ENCODE measurements at regions not wholly inside any gene's neighbourhood (a gene's known extent, or its start where the extent isn't known, plus 50 kb on each side); places are given as distances from the start of the nearest gene placed in this dataset.

DNA sequence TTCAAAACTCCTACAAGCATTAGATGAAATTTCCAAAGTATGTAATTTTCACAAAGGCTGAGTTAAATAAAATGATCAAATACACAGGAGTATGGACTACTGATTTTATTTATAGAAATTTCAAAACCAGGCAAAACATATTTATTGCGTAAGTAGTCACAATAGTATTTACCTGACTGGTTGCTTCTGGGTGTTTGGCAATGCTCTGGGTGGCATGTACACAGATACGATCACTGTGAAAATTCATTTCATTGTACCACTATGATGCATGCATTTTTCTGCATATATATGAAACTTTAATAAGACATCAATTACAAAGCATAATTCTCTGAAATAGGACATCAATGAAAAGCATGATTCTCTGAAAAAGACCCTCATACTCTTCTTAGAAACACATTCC lies 384.2 kb downstream of the TLL1 start:
- H3K27me3 Mint-ChIP-seq (ENCODE audit: insufficient read depth): peaks cover 16% of the 10 kb centered on the region
- no peak overlapping the region for H3K4me3 Mint-ChIP-seq
- Histone ChIP-seq H3K27ac (ENCODE audit: low read depth, low read length) (no peak overlapping the region), H3K27me3 (ENCODE audit: control insufficient read depth, insufficient read depth, low read length, poor library complexity, severe bottlenecking) (peaks cover 57% of the 10 kb centered on the region), H3K4me1 (ENCODE audit: control insufficient read depth, insufficient read depth, low read length) (no peaks in the 10 kb centered on the region), H3K9ac (ENCODE audit: extremely low read depth, low read length, poor library complexity, severe bottlenecking) (no peak overlapping the region), H3K9me3 (ENCODE audit: control insufficient read depth, low read length) (no peaks in the 10 kb centered on the region), H3K4me3 (ENCODE audit: low read length) (no peak overlapping the region), H3K36me3 (ENCODE audit: control insufficient read depth, insufficient read depth, low read length) (no peaks in the 10 kb centered on the region)
- peaks cover 3% of the 10 kb centered on the region for H3K4me1 Mint-ChIP-seq
- WGBS, 2 experiments (ENCODE audit: insufficient coverage in 1 of 2, insufficient read length in 1 of 2): 94 to 100% methylated on average over 1 to 2 of the region's 2 CpGs
- no peak for DNase-seq
- H3K36me3 Mint-ChIP-seq (ENCODE audit: low read depth): no peaks in the 10 kb centered on the region
- no peak for TF ChIP-seq CTCF (conservative IDR thresholded peaks at IDR 0.05)
- H3K27ac Mint-ChIP-seq: no peak overlapping the region
- no peaks in the 10 kb centered on the region for H3K9me3 Mint-ChIP-seq

DNA sequence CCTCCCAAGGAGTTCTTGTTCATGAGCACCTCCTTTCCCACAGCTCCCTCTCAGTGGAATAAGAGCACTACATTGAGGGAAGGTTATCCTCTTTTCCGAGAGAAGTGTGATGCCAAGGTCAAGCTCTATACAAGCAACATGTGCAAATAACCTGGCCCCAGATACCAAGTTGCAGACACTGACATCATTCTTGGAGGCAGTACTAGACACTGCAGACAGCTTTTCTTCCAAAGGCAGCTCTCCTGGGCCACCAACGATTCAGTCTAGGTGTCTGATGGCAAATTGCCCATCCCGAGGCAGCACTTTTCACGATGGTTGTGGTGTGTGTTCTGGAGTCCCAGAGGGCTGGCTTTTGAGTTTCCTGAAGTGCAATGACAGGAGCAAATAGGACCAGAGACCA lies 384.9 kb downstream of the TLL1 start:
- no peaks in the 10 kb centered on the region for H3K9me3 Mint-ChIP-seq
- H3K27ac Mint-ChIP-seq: no peak overlapping the region
- peaks cover 53% of the 10 kb centered on the region for H3K27me3 ChIP-seq (ENCODE audit: control insufficient read depth, insufficient read depth, low read length, poor library complexity, severe bottlenecking)
- no peak overlapping the region for H3K4me3 ChIP-seq (ENCODE audit: low read length)
- H3K27ac ChIP-seq (ENCODE audit: low read depth, low read length): no peak overlapping the region
- no peak overlapping the region for H3K4me3 Mint-ChIP-seq
- H3K4me1 ChIP-seq (ENCODE audit: control insufficient read depth, insufficient read depth, low read length): no peaks in the 10 kb centered on the region
- 92 to 96% methylated on average over 3 to 4 of the region's 4 CpGs for WGBS, 2 experiments (ENCODE audit: insufficient coverage in 1 of 2, insufficient read length in 1 of 2)
- no peak for DNase-seq
- no peak overlapping the region for H3K9ac ChIP-seq (ENCODE audit: extremely low read depth, low read length, poor library complexity, severe bottlenecking)
- no peak for TF ChIP-seq CTCF (conservative IDR thresholded peaks at IDR 0.05)
- H3K27me3 Mint-ChIP-seq (ENCODE audit: insufficient read depth): peaks cover 16% of the 10 kb centered on the region
- H3K4me1 Mint-ChIP-seq: peaks cover 3% of the 10 kb centered on the region
- H3K36me3 Mint-ChIP-seq (ENCODE audit: low read depth): no peaks in the 10 kb centered on the region
- no peaks in the 10 kb centered on the region for H3K36me3 ChIP-seq (ENCODE audit: control insufficient read depth, insufficient read depth, low read length)
- no peaks in the 10 kb centered on the region for H3K9me3 ChIP-seq (ENCODE audit: control insufficient read depth, low read length)

- no peak for DNase-seq
- Histone ChIP-seq H3K9ac (ENCODE audit: extremely low read depth, low read length, poor library complexity, severe bottlenecking) (no peak overlapping the region), H3K27me3 (ENCODE audit: control insufficient read depth, insufficient read depth, low read length, poor library complexity, severe bottlenecking) (peaks cover 53% of the 10 kb centered on the region), H3K4me1 (ENCODE audit: control insufficient read depth, insufficient read depth, low read length) (no peaks in the 10 kb centered on the region), H3K9me3 (ENCODE audit: control insufficient read depth, low read length) (no peaks in the 10 kb centered on the region), H3K4me3 (ENCODE audit: low read length) (no peak overlapping the region), H3K36me3 (ENCODE audit: control insufficient read depth, insufficient read depth, low read length) (no peaks in the 10 kb centered on the region), H3K27ac (ENCODE audit: low read depth, low read length) (no peak overlapping the region)
- Mint-ChIP-seq H3K27ac (no peak overlapping the region), H3K27me3 (ENCODE audit: insufficient read depth) (peaks cover 16% of the 10 kb centered on the region), H3K36me3 (ENCODE audit: low read depth) (no peaks in the 10 kb centered on the region), H3K4me3 (no peak overlapping the region), H3K9me3 (peaks cover 1% of the 10 kb centered on the region), H3K4me1 (peaks cover 3% of the 10 kb centered on the region)
- no peak for TF ChIP-seq CTCF (conservative IDR thresholded peaks at IDR 0.05)
- WGBS, 2 experiments (ENCODE audit: insufficient coverage in 1 of 2, insufficient read length in 1 of 2): 93% methylated on average over 4 of the region's 4 CpGs; no CpG with 5 or more reads in 1 of the 2 experiments
Measured at GRCh38 chr4:166259081-166259480, 386.0 kb downstream of the TLL1 start.

All from endodermal cell (in vitro differentiated cells).